Left lung (tissue), 4 donors: ENCODE measurements at regions not wholly inside any gene's neighbourhood (a gene's known extent, or its start where the extent isn't known, plus 50 kb on each side); places are given as distances from the start of the nearest gene placed in this dataset.
A peak's percentile ranks its signal among the peaks of the same experiment; 100 is the strongest.

Source experiments
- ATAC-seq: fragments of 200-7000 bp; cut with Tn5 transposase; one replicate; pipeline ENCODE4 v1.9.1; 2020; ENCODE audit warnings: moderate library complexity
- DNase-seq, 4 donors: peaks; one replicate each; pipeline ENCODE4 v3.0.0-alpha.2; 2013 to 2020
- H3K27ac ChIP-seq, 2 donors: fragments of 200-600 bp; sonication (generic) in 1 of 2; one replicate each; pipeline versions ENCODE4 v1.5.0 to v1.8.0; 2020 to 2021
- H3K27me3 ChIP-seq, 2 donors: fragments of 200-600 bp; sonication (generic) in 1 of 2; one replicate each; pipeline versions ENCODE4 v1.5.0 to v1.8.0; 2020 to 2021
- H3K36me3 ChIP-seq, 2 donors: fragments of 200-600 bp; sonication (generic) in 1 of 2; one replicate each; pipeline versions ENCODE4 v1.5.0 to v1.8.0; 2020 to 2021
- H3K4me1 ChIP-seq, 2 donors: fragments of 200-600 bp; one replicate each; pipeline ENCODE4 v1.8.0; 2021
- H3K4me3 ChIP-seq, 2 donors: fragments of 200-600 bp; sonication (generic) in 1 of 2; one replicate each; pipeline versions ENCODE4 v1.5.0 to v1.8.0; 2020 to 2021; ENCODE audit warnings: mild to moderate bottlenecking in 1 of 2
- H3K9me3 ChIP-seq, 2 donors: fragments of 200-600 bp; sonication (generic) in 1 of 2; one replicate each; pipeline versions ENCODE4 v1.5.0 to v1.8.0; 2020 to 2021
- intact Hi-C, 2 donors: fragments of 100-400 bp; cut with DNase I; formaldehyde crosslinking; loops; one replicate each; pipeline versions ENCODE4 v1.11.2 to v1.14.2; 2022
- TF ChIP-seq, protein P1 (sequence below), 2 donors: fragments of 200-600 bp; sonication (generic) in 1 of 2; IDR thresholded peaks; one replicate each; pipeline versions ENCODE4 v1.5.0 to v1.8.0; 2021; ENCODE audit warnings: antibody characterized with exemption in 2 of 2
- donor health status: DM: no; HTN: yes; CAD: no.
- donor health status: DM: no; HTN: no; CAD: no.

DNA sequence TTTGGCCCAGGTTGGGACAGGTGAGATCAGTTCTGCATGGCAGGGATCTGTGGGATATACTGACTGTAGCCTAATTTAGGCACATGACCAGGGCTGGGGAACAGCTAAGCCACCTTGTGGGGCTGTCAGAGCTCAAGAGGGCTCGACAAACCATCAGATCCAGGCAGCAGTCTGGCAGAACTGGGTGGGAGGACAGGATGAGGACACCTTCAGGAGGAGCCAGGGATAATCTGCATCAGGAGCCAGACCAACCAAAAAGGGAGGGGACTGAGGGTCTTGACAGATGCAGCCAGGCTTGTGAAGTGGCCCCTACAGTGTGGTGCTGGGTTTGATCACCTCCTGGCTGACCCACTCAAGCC is 123.4 kb downstream of the MAFB start:
- no peak for ATAC-seq
- intact Hi-C loops: no loop called here

GRCh38 chr20:40565001-40565681 is 123.9 kb downstream of the MAFB start:
- intact Hi-C loops: no loop called here
- no peaks in the 10 kb centered on the region for H3K9me3 ChIP-seq
- TF ChIP-seq, protein P1, sequence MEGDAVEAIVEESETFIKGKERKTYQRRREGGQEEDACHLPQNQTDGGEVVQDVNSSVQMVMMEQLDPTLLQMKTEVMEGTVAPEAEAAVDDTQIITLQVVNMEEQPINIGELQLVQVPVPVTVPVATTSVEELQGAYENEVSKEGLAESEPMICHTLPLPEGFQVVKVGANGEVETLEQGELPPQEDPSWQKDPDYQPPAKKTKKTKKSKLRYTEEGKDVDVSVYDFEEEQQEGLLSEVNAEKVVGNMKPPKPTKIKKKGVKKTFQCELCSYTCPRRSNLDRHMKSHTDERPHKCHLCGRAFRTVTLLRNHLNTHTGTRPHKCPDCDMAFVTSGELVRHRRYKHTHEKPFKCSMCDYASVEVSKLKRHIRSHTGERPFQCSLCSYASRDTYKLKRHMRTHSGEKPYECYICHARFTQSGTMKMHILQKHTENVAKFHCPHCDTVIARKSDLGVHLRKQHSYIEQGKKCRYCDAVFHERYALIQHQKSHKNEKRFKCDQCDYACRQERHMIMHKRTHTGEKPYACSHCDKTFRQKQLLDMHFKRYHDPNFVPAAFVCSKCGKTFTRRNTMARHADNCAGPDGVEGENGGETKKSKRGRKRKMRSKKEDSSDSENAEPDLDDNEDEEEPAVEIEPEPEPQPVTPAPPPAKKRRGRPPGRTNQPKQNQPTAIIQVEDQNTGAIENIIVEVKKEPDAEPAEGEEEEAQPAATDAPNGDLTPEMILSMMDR (IDR thresholded peaks at IDR 0.05): no peak
- no peak overlapping the region for H3K27ac ChIP-seq
- no peak for DNase-seq
- ATAC-seq: peak; percentile 69
- no peak overlapping the region for H3K4me3 ChIP-seq
- H3K4me1 ChIP-seq: peaks cover 10 to 44% of the 10 kb centered on the region in 2 donors
- no peaks in the 10 kb centered on the region for H3K27me3 ChIP-seq
- no peaks in the 10 kb centered on the region for H3K36me3 ChIP-seq

More for the DNA sequence above, 123.4 kb downstream of the MAFB start:
- peaks cover 10 to 44% of the 10 kb centered on the region in 2 donors for H3K4me1 ChIP-seq
- DNase-seq: no peak
- no peak overlapping the region for H3K4me3 ChIP-seq
- H3K9me3 ChIP-seq: no peaks in the 10 kb centered on the region
- H3K27me3 ChIP-seq: no peaks in the 10 kb centered on the region
- H3K36me3 ChIP-seq: no peaks in the 10 kb centered on the region
- H3K27ac ChIP-seq: no peak overlapping the region
- TF ChIP-seq, protein P1 (IDR thresholded peaks at IDR 0.05): no peak

DNA sequence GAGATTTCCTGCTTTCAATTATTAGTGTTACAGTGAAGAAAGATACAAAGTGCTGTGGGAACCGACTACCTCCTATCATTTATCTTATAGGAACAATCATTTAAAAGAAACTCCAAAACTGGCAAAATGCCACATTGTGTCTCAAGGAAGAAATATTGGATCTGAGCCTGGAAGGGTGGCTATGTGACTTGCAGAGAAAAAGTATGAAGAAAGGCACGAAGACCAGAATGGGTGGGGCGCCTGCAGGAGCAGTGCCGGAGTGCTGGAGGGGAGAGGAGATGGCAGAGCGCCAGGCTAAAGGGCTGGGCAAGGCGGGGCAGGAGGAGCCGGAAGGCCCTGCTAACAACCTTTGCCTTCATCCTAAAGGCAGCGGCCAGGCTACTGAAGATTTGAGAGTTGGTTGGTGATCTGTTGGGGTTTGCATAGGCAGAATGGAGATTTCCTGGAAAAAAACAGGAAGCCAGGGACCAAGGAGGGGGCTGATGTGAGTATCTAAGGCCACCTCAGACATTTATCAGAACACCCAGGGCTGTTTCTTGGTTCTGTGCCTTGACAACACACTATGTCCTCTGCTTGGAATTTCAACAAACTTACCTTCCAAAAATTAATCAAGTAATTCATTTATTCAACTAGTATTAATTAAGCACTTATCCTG is 125.6 kb downstream of the MAFB start:
- intact Hi-C loops: no loop called here
- ATAC-seq: peak; percentile 74

DNA sequence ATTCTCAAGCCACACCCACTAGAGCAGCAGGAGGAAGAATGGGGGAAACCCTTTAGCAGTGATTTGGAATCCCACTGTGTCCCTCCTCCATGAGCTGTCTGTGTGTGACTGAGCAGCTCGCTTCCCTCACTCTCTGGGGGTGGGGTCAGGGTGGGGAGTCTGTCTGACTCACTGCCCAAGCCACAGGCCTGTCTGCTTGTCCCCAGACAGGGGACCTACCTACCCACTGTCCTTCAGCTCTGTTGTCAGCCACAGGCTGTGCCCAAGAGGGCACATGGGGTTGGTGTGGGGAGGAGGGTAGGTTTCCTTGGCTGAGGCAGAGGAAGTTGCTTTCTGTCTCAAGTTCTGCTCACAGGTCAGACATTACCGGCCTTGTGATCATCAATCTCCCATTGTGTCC is 127.0 kb downstream of the MAFB start:
- intact Hi-C loops: no loop called here
- Histone ChIP-seq H3K4me3 (no peak overlapping the region), H3K36me3 (no peaks in the 10 kb centered on the region), H3K9me3 (no peaks in the 10 kb centered on the region), H3K27ac (peak overlapping the region in 1 of 2 donors; percentile 55), H3K27me3 (no peaks in the 10 kb centered on the region), H3K4me1 (peaks cover 10 to 44% of the 10 kb centered on the region in 2 donors)
- TF ChIP-seq, protein P1 (IDR thresholded peaks at IDR 0.05): no peak
- peak; percentile 60 for ATAC-seq
- peak in 2 of 4 donors; percentile 71 to 82 for DNase-seq

More for the DNA sequence above, 125.6 kb downstream of the MAFB start:
- H3K36me3 ChIP-seq: no peaks in the 10 kb centered on the region
- TF ChIP-seq, protein P1 (IDR thresholded peaks at IDR 0.05): no peak
- DNase-seq: peak; percentile 29 to 91 (median 78)
- peak overlapping the region in 1 of 2 donors; percentile 37 for H3K27ac ChIP-seq
- H3K4me3 ChIP-seq: no peak overlapping the region
- H3K27me3 ChIP-seq: no peaks in the 10 kb centered on the region
- H3K4me1 ChIP-seq: peaks cover 10 to 44% of the 10 kb centered on the region in 2 donors
- no peaks in the 10 kb centered on the region for H3K9me3 ChIP-seq

- ATAC-seq (no peak), DNase-seq (no peak)
- TF ChIP-seq, protein P1 (IDR thresholded peaks at IDR 0.05): no peak
- Histone ChIP-seq H3K9me3 (no peaks in the 10 kb centered on the region), H3K4me1 (peaks cover 10 to 44% of the 10 kb centered on the region in 2 donors), H3K36me3 (no peaks in the 10 kb centered on the region), H3K4me3 (no peak overlapping the region), H3K27me3 (no peaks in the 10 kb centered on the region), H3K27ac (no peak overlapping the region)
- intact Hi-C loops: no loop called here
Measured at GRCh38 chr20:40561187-40561586, 127.8 kb downstream of the MAFB start.
